ENCODE measurements at regions not wholly inside any gene's neighbourhood (a gene's known extent, or its start where the extent isn't known, plus 50 kb on each side); places are given as distances from the start of the nearest gene placed in this dataset.
"Not testable (repeated sequence)": the region's sequence is repeated elsewhere in the genome, so short reads cannot be mapped to it uniquely, and the experiment has no call there.

GRCh38 chr5:26329562-26330189 is 708.7 kb downstream of the CDH9 start:
- H3K36me3 ChIP-seq (ENCODE audit: control insufficient read depth, insufficient read depth, low read length): no peaks in the 10 kb centered on the region
- DNase-seq (ENCODE audit: low read depth, low spot score) (peak; percentile 5), ATAC-seq (peak; percentile 65; the same call in 1 of the 2 replicates)
- no peaks in the 10 kb centered on the region for H3K27me3 ChIP-seq (ENCODE audit: control insufficient read depth, insufficient read depth, low read length)
- no peak for TF ChIP-seq SIN3A (IDR thresholded peaks at IDR 0.05; ENCODE audit: borderline replicate concordance, insufficient read depth, low read depth, low read length)
- peak; percentile 71; the same call in 1 of the 2 replicates for TF ChIP-seq CTCF (IDR thresholded peaks at IDR 0.05)
- POLR2A ChIA-PET: no interaction called here
- CTCF ChIA-PET: interaction anchor here (0.6 kb wide), 1 partner anchor 216 kb away, joined by 3 read pairs; no protein-coding TSS in a partner anchor
- no peaks in the 10 kb centered on the region for H3K9me3 ChIP-seq (ENCODE audit: control insufficient read depth, insufficient read depth, low read depth, low read length)
- intact Hi-C loops (cut with micrococcal nuclease; ENCODE audit: unreplicated experiment): loop anchor here (10.0 kb wide), 1 partner anchor 155 kb away; no protein-coding TSS in a partner anchor
- in situ Hi-C loops (cut with HindIII; ENCODE audit: low pct_unique_long_range_greater_than_20kb, low sequenced_read_pairs): no loop called here
- no TSS peak for BruUV-seq (replicated peaks)
- no peak overlapping the region for H3K4me3 ChIP-seq (ENCODE audit: low read depth in 2 of 2, low read length in 2 of 2)
- no peak overlapping the region; the same call in 1 of the 2 replicates for H3K27ac ChIP-seq (ENCODE audit: low read length)
- H3K4me1 ChIP-seq (ENCODE audit: control insufficient read depth, insufficient read depth, low read length): no peaks in the 10 kb centered on the region

DNA sequence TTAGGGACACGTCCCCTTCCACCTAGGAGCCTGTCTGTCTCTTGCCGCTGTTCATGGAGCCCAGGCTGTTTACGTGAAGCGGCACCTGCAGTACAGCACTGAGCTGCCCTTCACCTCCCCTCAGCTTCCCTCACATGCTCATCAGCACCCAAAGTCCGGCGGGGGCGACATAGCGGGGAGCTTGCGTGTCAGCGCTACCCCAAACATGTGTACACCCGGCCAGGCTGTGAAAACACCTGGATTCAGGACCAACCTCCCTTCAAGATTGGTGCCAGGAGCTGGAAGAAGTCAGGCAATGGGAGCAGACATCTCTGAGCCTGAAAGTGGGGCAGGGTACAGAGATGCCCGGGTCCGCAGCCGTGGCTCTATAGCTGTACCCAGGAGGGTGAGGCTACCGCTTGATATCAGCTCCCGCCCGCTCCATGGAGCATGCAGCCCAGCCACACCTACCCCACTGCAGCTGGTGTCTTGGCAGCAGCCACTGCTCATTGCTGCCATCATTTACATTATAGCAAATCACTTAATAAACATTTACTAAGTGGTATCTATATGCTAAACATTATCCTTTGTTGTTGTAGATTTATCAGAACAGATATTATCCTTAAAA is 712.1 kb downstream of the CDH9 start:
- POLR2A ChIA-PET: no interaction called here
- Histone ChIP-seq H3K36me3 (ENCODE audit: control insufficient read depth, insufficient read depth, low read length) (no peaks in the 10 kb centered on the region), H3K4me3 (ENCODE audit: low read depth in 2 of 2, low read length in 2 of 2) (no peak overlapping the region), H3K9me3 (ENCODE audit: control insufficient read depth, insufficient read depth, low read depth, low read length) (no peaks in the 10 kb centered on the region), H3K27me3 (ENCODE audit: control insufficient read depth, insufficient read depth, low read length) (no peaks in the 10 kb centered on the region), H3K4me1 (ENCODE audit: control insufficient read depth, insufficient read depth, low read length) (no peaks in the 10 kb centered on the region), H3K27ac (ENCODE audit: low read length) (no peak overlapping the region)
- no peak for ATAC-seq
- CTCF ChIA-PET: no interaction called here
- intact Hi-C loops (cut with micrococcal nuclease; ENCODE audit: unreplicated experiment) (no loop called here), in situ Hi-C loops (cut with HindIII; ENCODE audit: low pct_unique_long_range_greater_than_20kb, low sequenced_read_pairs) (no loop called here)
- BruUV-seq (replicated peaks): no TSS peak
- no peak for DNase-seq (ENCODE audit: low read depth, low spot score)
- TF ChIP-seq TCF7L2 (IDR thresholded peaks at IDR 0.05; ENCODE audit: low read depth, low read length): no peak
- no peak for TF ChIP-seq REST (IDR thresholded peaks at IDR 0.05; ENCODE audit: insufficient read depth in 1 of 2, low read depth in 2 of 2, low read length in 1 of 2)
- TF ChIP-seq CTCF (IDR thresholded peaks at IDR 0.05): no peak
- TF ChIP-seq SIN3A (IDR thresholded peaks at IDR 0.05; ENCODE audit: borderline replicate concordance, insufficient read depth, low read depth, low read length): no peak
- TF ChIP-seq POLR2AphosphoS5 (IDR thresholded peaks at IDR 0.05; ENCODE audit: low read depth, low read length): no peak

DNA sequence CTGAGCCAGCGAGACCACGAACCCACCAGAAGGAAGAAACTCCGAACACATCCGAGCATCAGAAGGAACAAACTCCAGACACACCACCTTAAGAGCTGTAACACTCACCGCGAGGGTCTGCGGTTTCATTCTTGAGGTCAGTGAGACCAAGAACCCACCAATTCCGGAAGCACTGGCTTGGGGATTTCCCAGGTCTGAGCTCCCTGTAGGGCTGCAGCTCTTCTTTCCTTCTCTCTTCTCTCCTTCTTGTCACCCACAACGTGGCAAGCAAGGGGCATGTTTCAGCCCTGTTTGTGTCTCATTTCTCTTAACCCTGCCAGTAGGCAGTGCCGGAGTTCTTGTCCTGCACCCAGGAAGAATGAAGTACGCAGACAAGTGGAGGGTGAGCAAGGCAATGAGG is 713.0 kb downstream of the CDH9 start:
- POLR2A ChIA-PET; H3K9me3 ChIP-seq (ENCODE audit: control insufficient read depth, insufficient read depth, low read depth, low read length); H3K27ac ChIP-seq (ENCODE audit: low read length); H3K27me3 ChIP-seq (ENCODE audit: control insufficient read depth, insufficient read depth, low read length); H3K4me1 ChIP-seq (ENCODE audit: control insufficient read depth, insufficient read depth, low read length); intact Hi-C loops (cut with micrococcal nuclease; ENCODE audit: unreplicated experiment); ATAC-seq; BruUV-seq (replicated peaks); H3K36me3 ChIP-seq (ENCODE audit: control insufficient read depth, insufficient read depth, low read length); H3K4me3 ChIP-seq (ENCODE audit: low read depth in 2 of 2, low read length in 2 of 2); CTCF ChIA-PET; DNase-seq (ENCODE audit: low read depth, low spot score); in situ Hi-C loops (cut with HindIII; ENCODE audit: low pct_unique_long_range_greater_than_20kb, low sequenced_read_pairs): not testable (repeated sequence)

- POLR2A ChIA-PET; H3K9me3 ChIP-seq (ENCODE audit: control insufficient read depth, insufficient read depth, low read depth, low read length); H3K36me3 ChIP-seq (ENCODE audit: control insufficient read depth, insufficient read depth, low read length); H3K27ac ChIP-seq (ENCODE audit: low read length); DNase-seq (ENCODE audit: low read depth, low spot score); H3K27me3 ChIP-seq (ENCODE audit: control insufficient read depth, insufficient read depth, low read length); in situ Hi-C loops (cut with HindIII; ENCODE audit: low pct_unique_long_range_greater_than_20kb, low sequenced_read_pairs); BruUV-seq (replicated peaks); H3K4me3 ChIP-seq (ENCODE audit: low read depth in 2 of 2, low read length in 2 of 2); CTCF ChIA-PET; ATAC-seq; intact Hi-C loops (cut with micrococcal nuclease; ENCODE audit: unreplicated experiment); H3K4me1 ChIP-seq (ENCODE audit: control insufficient read depth, insufficient read depth, low read length): not testable (repeated sequence)
Measured at GRCh38 chr5:26324273-26324895, 714.0 kb downstream of the CDH9 start.
